Pancreas (tissue), 10 donors: ENCODE measurements at regions not wholly inside any gene's neighbourhood (a gene's known extent, or its start where the extent isn't known, plus 50 kb on each side); places are given as distances from the start of the nearest gene placed in this dataset.

ENCODE experiments used
- ATAC-seq, 4 donors: fragments of 200-7000 bp; cut with Tn5 transposase; one replicate each; pipeline versions ENCODE4 v1.8.0 to v1.9.1; 2020; ENCODE audit warnings: mild to moderate bottlenecking in 4 of 4, moderate library complexity in 4 of 4
- DNase-seq, 6 donors: peaks; one replicate each; pipeline ENCODE4 v3.0.0-alpha.2; 2020
- FAIRE-seq: peaks from 2 replicates; lab custom pipeline; 2012; peaks lifted over from hg19 to GRCh38; lab: Jason Lieb, UNC
- H3K27ac ChIP-seq, 4 donors: fragments of 200-600 bp; sonication (generic); 1 replicate in 3 of 4; 2 replicates in 1 of 4; pipeline versions ENCODE4 v1.5.0 to v1.8.0; 2020
- H3K27me3 ChIP-seq, 4 donors: fragments of 200-600 bp; one replicate each; pipeline ENCODE4 v1.8.0; 2021
- H3K36me3 ChIP-seq, 3 donors: fragments of 200-600 bp; sonication (generic) in 1 of 3; one replicate each; pipeline versions ENCODE4 v1.5.0 to v1.8.0; 2020 to 2021
- H3K4me1 ChIP-seq, 3 donors: fragments of 200-600 bp; one replicate each; pipeline ENCODE4 v1.8.0; 2021
- H3K4me3 ChIP-seq, 4 donors: fragments of 200-600 bp; sonication (generic) in 2 of 4; one replicate each; pipeline versions ENCODE4 v1.5.0 to v1.8.0; 2020 to 2021
- H3K9me3 ChIP-seq, 4 donors: fragments of 200-600 bp; one replicate each; pipeline ENCODE4 v1.8.0; 2021
- CTCF ChIP-seq, 4 donors: fragments of 200-600 bp; sonication (generic) in 3 of 4; IDR thresholded peaks; one replicate each; pipeline versions ENCODE4 v1.5.0 to v1.8.0; 2021; ENCODE audit warnings: antibody characterized with exemption in 4 of 4
- WGBS, 2 donors: extraction: QIAGEN DNeasy Blood & Tissue Kit; methylation state at CpG; one replicate each; pipeline ENCODE4 v1.1.7; 2013; 5-methylcytosine and 5-hydroxymethylcytosine counted together
- intact Hi-C, 3 donors: fragments of 100-400 bp; cut with DNase I; formaldehyde crosslinking; loops; one replicate each; pipeline versions ENCODE4 v1.11.1 to v1.14.2; 2022
- donor health status: healthy with polysubstance abuse.
- donor health status: DM: no; HTN: no; CAD: no; lungs with moderate emphysema.
- donor health status: DM: no; HTN: no; CAD: no.
- donor health status: control.
- donor health status: control.
- donor health status: Bipolar disorder and iron deficiency.
- donor health status: DM: yes; HTN: yes; CAD: no.
- donor health status: DM: no; HTN: no; CAD: no.
- donor health status: DM: no; HTN: no; CAD: no.
- donor health status: DM: yes; HTN: yes; CAD: no.

GRCh38 chr10:130963786-130964522 is 347.6 kb downstream of the TCERG1L start:
- no peak overlapping the region for H3K4me3 ChIP-seq
- H3K4me1 ChIP-seq: no peaks in the 10 kb centered on the region
- no peak for TF ChIP-seq CTCF (IDR thresholded peaks at IDR 0.05)
- H3K27ac ChIP-seq: no peak overlapping the region
- H3K27me3 ChIP-seq: peaks cover 0 to 13% (median 0%) of the 10 kb centered on the region in 4 donors
- no peak for FAIRE-seq
- intact Hi-C loops: no loop called here
- no peaks in the 10 kb centered on the region for H3K36me3 ChIP-seq
- DNase-seq: peak in 1 of 6 donors; percentile 26
- no peak for ATAC-seq
- WGBS, 2 donors: 65 to 74% methylated on average over 16 of the region's 16 CpGs
- no peaks in the 10 kb centered on the region for H3K9me3 ChIP-seq

GRCh38 chr10:130964771-130965170 is 346.8 kb downstream of the TCERG1L start:
- Histone ChIP-seq H3K27me3 (peaks cover 0 to 13% (median 0%) of the 10 kb centered on the region in 4 donors), H3K9me3 (no peaks in the 10 kb centered on the region), H3K4me3 (no peak overlapping the region), H3K4me1 (no peaks in the 10 kb centered on the region), H3K27ac (no peak overlapping the region), H3K36me3 (no peaks in the 10 kb centered on the region)
- TF ChIP-seq CTCF (IDR thresholded peaks at IDR 0.05): no peak
- intact Hi-C loops: no loop called here
- DNase-seq (no peak), FAIRE-seq (no peak), ATAC-seq (no peak)
- WGBS, 2 donors: 63 to 79% methylated on average over 9 of the region's 9 CpGs

DNA sequence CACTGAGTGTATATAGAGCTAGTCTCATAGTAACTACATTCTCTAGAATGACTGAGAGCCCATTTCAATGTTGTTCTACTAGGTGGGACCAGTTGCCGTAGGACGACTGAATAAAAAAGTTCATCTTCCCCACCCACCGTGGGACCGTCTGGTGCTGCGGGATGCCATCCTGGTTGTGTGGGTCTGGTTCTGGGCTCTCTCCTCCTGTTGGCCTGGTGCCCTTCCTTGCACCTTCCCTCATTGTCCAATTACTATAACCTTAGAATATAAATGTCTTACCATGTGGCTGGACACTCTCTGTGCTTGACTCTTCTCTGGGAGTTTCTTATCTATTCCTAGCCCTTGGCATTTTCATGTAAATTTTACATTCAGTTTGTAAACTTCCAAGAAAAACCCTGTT is 344.4 kb downstream of the TCERG1L start:
- H3K4me3 ChIP-seq: no peak overlapping the region
- intact Hi-C loops: no loop called here
- no peaks in the 10 kb centered on the region for H3K9me3 ChIP-seq
- peaks cover 0 to 15% (median 0%) of the 10 kb centered on the region in 4 donors for H3K27me3 ChIP-seq
- H3K36me3 ChIP-seq: no peaks in the 10 kb centered on the region
- 75 to 89% methylated on average over 5 of the region's 5 CpGs for WGBS, 2 donors
- TF ChIP-seq CTCF (IDR thresholded peaks at IDR 0.05): no peak
- ATAC-seq (no peak), DNase-seq (no peak), FAIRE-seq (no peak)
- H3K4me1 ChIP-seq: no peaks in the 10 kb centered on the region
- H3K27ac ChIP-seq: no peak overlapping the region

DNA sequence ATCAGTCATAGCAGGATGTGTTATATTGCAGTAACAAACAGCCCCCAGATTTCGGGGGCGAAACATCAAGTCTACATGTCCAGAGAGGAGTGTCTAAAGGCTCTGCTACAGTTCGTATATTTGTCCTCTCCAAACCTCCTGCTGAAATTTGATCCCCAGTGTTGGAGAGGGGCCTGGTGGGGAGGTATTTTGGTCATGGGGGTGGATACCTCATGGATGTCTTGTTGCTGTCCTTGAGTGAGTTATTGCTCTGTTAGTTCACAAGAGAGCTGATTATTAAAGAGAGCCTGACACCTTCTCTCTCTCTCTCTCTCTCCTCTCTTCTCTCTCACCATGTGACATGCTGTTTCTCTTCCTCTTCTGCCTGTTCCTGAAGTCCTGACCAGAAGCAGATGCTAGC is 343.7 kb downstream of the TCERG1L start:
- intact Hi-C loops: no loop called here
- H3K27me3 ChIP-seq: peaks cover 0 to 15% (median 0%) of the 10 kb centered on the region in 4 donors
- no peaks in the 10 kb centered on the region for H3K9me3 ChIP-seq
- no peaks in the 10 kb centered on the region for H3K36me3 ChIP-seq
- H3K4me1 ChIP-seq: no peaks in the 10 kb centered on the region
- 53 to 66% methylated on average over 3 of the region's 3 CpGs for WGBS, 2 donors
- TF ChIP-seq CTCF (IDR thresholded peaks at IDR 0.05): no peak
- FAIRE-seq (no peak), ATAC-seq (no peak), DNase-seq (no peak)
- H3K27ac ChIP-seq: no peak overlapping the region
- no peak overlapping the region for H3K4me3 ChIP-seq

DNA sequence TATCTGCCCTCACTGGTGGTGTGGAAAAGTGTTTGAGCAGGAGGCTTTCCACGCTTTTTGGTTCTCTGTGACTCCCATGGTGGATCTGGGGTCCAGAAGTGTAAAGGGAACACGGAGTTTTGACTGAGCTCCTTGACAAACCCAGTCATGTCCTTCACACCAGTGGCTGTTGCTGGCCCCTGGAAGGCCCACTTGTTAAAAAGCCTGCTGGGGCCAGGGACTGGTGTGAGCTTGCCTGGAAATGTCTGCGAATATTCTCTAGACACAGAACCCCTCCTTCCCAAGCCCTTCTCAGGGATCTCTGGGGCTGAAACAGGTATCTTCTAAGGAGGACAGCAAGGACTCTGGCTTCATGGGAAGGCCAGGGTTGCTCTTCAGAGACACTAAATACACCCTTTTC is 343.0 kb downstream of the TCERG1L start:
- no peak overlapping the region for H3K4me3 ChIP-seq
- 66 to 70% methylated on average over 3 of the region's 3 CpGs for WGBS, 2 donors
- no peak overlapping the region for H3K27ac ChIP-seq
- no peak for TF ChIP-seq CTCF (IDR thresholded peaks at IDR 0.05)
- peaks cover 0 to 15% (median 0%) of the 10 kb centered on the region in 4 donors for H3K27me3 ChIP-seq
- no peaks in the 10 kb centered on the region for H3K9me3 ChIP-seq
- no peaks in the 10 kb centered on the region for H3K36me3 ChIP-seq
- intact Hi-C loops: no loop called here
- DNase-seq: no peak
- no peak for ATAC-seq
- no peaks in the 10 kb centered on the region for H3K4me1 ChIP-seq
- no peak for FAIRE-seq
